Colonic mucosa (tissue), 4 donors: ENCODE measurements at regions not wholly inside any gene's neighbourhood (a gene's known extent, or its start where the extent isn't known, plus 50 kb on each side); places are given as distances from the start of the nearest gene placed in this dataset.

Experiments
- DNase-seq: peaks from one replicate; pipeline ENCODE4 v3.0.0-alpha.2; 2020
- H3K27ac ChIP-seq: fragments of 200-600 bp; one replicate; pipeline ENCODE4 v1.8.0; 2021
- H3K27me3 ChIP-seq: fragments of 200-600 bp; one replicate; pipeline ENCODE4 v1.8.0; 2021
- H3K36me3 ChIP-seq: fragments of 200-600 bp; one replicate; pipeline ENCODE4 v1.8.0; 2021
- H3K4me1 ChIP-seq: fragments of 200-600 bp; one replicate; pipeline ENCODE4 v1.8.0; 2021; ENCODE audit warnings: mild to moderate bottlenecking
- H3K4me3 ChIP-seq: fragments of 200-600 bp; one replicate; pipeline ENCODE4 v1.8.0; 2021
- H3K9ac ChIP-seq, 2 donors: one replicate each; pipeline ENCODE4 v1.7.0; 2013; ENCODE audit warnings: control low read depth in 2 of 2, low read depth in 2 of 2, low read length in 2 of 2
- H3K9me3 ChIP-seq: fragments of 200-600 bp; one replicate; pipeline ENCODE4 v1.8.0; 2021
- intact Hi-C: fragments of 100-400 bp; cut with DNase I; formaldehyde crosslinking; loops from one replicate; pipeline ENCODE4 v1.14.1; 2022
- TF ChIP-seq, protein P1 (sequence below): fragments of 200-600 bp; IDR thresholded peaks from one replicate; pipeline ENCODE4 v1.8.0; 2022; ENCODE audit warnings: antibody characterized with exemption, mild to moderate bottlenecking
- donor health status: healthy.
- donor health status: DM: no; HTN: no; CAD: no.
- donor health status: DM: no; HTN: no; CAD: no.

GRCh38 chr11:82610671-82611070, 123.0 kb downstream of the FAM181B start:
- no peaks in the 10 kb centered on the region for H3K4me1 ChIP-seq
- no peaks in the 10 kb centered on the region for H3K36me3 ChIP-seq
- no peaks in the 10 kb centered on the region for H3K27me3 ChIP-seq
- intact Hi-C loops, result no loop called here
- H3K4me3 ChIP-seq, result no peak overlapping the region
- H3K27ac ChIP-seq, result no peak overlapping the region
- no peak for DNase-seq
- TF ChIP-seq, protein P1, sequence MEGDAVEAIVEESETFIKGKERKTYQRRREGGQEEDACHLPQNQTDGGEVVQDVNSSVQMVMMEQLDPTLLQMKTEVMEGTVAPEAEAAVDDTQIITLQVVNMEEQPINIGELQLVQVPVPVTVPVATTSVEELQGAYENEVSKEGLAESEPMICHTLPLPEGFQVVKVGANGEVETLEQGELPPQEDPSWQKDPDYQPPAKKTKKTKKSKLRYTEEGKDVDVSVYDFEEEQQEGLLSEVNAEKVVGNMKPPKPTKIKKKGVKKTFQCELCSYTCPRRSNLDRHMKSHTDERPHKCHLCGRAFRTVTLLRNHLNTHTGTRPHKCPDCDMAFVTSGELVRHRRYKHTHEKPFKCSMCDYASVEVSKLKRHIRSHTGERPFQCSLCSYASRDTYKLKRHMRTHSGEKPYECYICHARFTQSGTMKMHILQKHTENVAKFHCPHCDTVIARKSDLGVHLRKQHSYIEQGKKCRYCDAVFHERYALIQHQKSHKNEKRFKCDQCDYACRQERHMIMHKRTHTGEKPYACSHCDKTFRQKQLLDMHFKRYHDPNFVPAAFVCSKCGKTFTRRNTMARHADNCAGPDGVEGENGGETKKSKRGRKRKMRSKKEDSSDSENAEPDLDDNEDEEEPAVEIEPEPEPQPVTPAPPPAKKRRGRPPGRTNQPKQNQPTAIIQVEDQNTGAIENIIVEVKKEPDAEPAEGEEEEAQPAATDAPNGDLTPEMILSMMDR, result no peak
- no peak overlapping the region for H3K9ac ChIP-seq
- H3K9me3 ChIP-seq, result no peaks in the 10 kb centered on the region

GRCh38 chr11:82606738-82607137, 126.9 kb downstream of the FAM181B start:
- intact Hi-C loops, result no loop called here
- no peaks in the 10 kb centered on the region for H3K4me1 ChIP-seq
- no peaks in the 10 kb centered on the region for H3K36me3 ChIP-seq
- DNase-seq, result no peak
- TF ChIP-seq, protein P1, result no peak
- H3K9ac ChIP-seq, result no peak overlapping the region
- no peaks in the 10 kb centered on the region for H3K27me3 ChIP-seq
- no peak overlapping the region for H3K4me3 ChIP-seq
- no peak overlapping the region for H3K27ac ChIP-seq
- H3K9me3 ChIP-seq, result no peaks in the 10 kb centered on the region

GRCh38 chr11:82601711-82602110, 132.0 kb downstream of the FAM181B start:
- H3K27ac ChIP-seq, result no peak overlapping the region
- intact Hi-C loops, result no loop called here
- no peak for DNase-seq
- no peaks in the 10 kb centered on the region for H3K27me3 ChIP-seq
- no peaks in the 10 kb centered on the region for H3K9me3 ChIP-seq
- no peak overlapping the region for H3K9ac ChIP-seq
- no peak overlapping the region for H3K4me3 ChIP-seq
- TF ChIP-seq, protein P1, result no peak
- H3K4me1 ChIP-seq, result no peaks in the 10 kb centered on the region
- no peaks in the 10 kb centered on the region for H3K36me3 ChIP-seq

GRCh38 chr11:82599836-82600235, 133.8 kb downstream of the FAM181B start:
- Histone ChIP-seq H3K27ac (no peak overlapping the region), H3K4me1 (no peaks in the 10 kb centered on the region), H3K4me3 (no peak overlapping the region), H3K36me3 (no peaks in the 10 kb centered on the region), H3K9me3 (no peaks in the 10 kb centered on the region), H3K27me3 (no peaks in the 10 kb centered on the region), H3K9ac (no peak overlapping the region)
- DNase-seq, result no peak
- intact Hi-C loops, result no loop called here
- TF ChIP-seq, protein P1, result no peak

GRCh38 chr11:82586581-82586980, 147.1 kb downstream of the FAM181B start:
- DNase-seq, result no peak
- intact Hi-C loops, result no loop called here
- no peak overlapping the region for H3K27ac ChIP-seq
- H3K4me1 ChIP-seq, result no peaks in the 10 kb centered on the region
- H3K36me3 ChIP-seq, result no peaks in the 10 kb centered on the region
- TF ChIP-seq, protein P1, result no peak
- H3K4me3 ChIP-seq, result no peak overlapping the region
- H3K27me3 ChIP-seq, result no peaks in the 10 kb centered on the region
- no peak overlapping the region for H3K9ac ChIP-seq
- H3K9me3 ChIP-seq, result no peaks in the 10 kb centered on the region

DNA sequence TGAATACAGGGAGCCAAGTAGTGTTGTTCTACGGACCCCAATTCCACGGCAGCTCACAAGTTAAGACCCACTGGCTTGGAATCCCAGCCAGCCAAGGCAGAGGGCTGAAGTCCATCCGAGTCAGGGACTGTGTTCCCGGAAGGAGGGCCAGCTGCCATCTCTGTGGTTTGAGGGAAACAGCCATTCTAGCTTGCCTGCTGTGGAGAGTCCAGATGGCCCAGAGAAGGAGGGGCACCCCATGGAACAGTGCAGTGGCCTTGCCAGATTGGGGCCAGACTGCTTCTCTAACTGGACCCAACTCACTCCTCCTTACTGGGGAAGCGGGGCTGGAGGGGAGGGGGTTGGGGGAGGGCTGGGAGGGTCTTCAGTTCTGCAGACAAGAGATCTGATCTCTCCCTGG, 156.4 kb downstream of the FAM181B start:
- Histone ChIP-seq H3K27ac (no peak overlapping the region), H3K4me1 (no peaks in the 10 kb centered on the region), H3K36me3 (no peaks in the 10 kb centered on the region), H3K9ac (no peak overlapping the region), H3K27me3 (no peaks in the 10 kb centered on the region), H3K9me3 (no peaks in the 10 kb centered on the region), H3K4me3 (no peak overlapping the region)
- TF ChIP-seq, protein P1, result no peak
- no peak for DNase-seq
- intact Hi-C loops, result no loop called here
